ENCODE measurements at regions not wholly inside any gene's neighbourhood (a gene's known extent, or its start where the extent isn't known, plus 50 kb on each side); places are given as distances from the start of the nearest gene placed in this dataset.

GRCh38 chr10:91022390-91022789 lies 101.5 kb upstream of the ANKRD1 start:
- no peak for TF ChIP-seq CTCF (IDR thresholded peaks at IDR 0.05 in 8 of 11, conservative IDR thresholded peaks at IDR 0.05 in 3 of 11)
- TF ChIP-seq POLR2A (IDR thresholded peaks at IDR 0.05) = no peak
